ENCODE measurements at regions not wholly inside any gene's neighbourhood (a gene's known extent, or its start where the extent isn't known, plus 50 kb on each side); places are given as distances from the start of the nearest gene placed in this dataset.

DNA sequence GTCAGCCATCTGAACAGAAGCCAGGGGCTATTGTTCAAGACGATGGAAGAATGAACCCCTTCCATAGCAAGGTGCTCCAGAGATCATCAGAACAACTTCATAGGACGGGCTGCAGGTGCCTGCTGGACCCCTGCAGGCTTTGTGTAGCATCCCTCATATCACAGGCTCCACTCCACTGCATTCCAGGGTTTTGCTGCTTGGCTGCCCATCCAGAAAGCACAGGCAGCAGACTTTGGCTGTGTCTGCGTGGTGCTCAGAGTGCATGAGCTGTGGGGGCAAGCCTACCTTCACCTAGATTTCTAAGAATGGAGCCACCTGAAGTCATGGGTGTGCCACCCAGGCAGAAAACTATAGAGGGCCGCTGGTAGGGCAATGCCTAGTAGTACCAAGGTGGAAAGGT, 93.9 kb upstream of the NLRP1 start:
- Histone ChIP-seq H3K27me3 (ENCODE audit: control insufficient read depth, insufficient read depth, low read length) (peaks cover 2% of the 10 kb centered on the region), H3K36me3 (ENCODE audit: control insufficient read depth, insufficient read depth, low read length) (no peaks in the 10 kb centered on the region), H3K4me3 (ENCODE audit: low read depth, low read length) (no peak overlapping the region)
- no peak for DNase-seq (ENCODE audit: low read depth)
- TF ChIP-seq, protein P1, sequence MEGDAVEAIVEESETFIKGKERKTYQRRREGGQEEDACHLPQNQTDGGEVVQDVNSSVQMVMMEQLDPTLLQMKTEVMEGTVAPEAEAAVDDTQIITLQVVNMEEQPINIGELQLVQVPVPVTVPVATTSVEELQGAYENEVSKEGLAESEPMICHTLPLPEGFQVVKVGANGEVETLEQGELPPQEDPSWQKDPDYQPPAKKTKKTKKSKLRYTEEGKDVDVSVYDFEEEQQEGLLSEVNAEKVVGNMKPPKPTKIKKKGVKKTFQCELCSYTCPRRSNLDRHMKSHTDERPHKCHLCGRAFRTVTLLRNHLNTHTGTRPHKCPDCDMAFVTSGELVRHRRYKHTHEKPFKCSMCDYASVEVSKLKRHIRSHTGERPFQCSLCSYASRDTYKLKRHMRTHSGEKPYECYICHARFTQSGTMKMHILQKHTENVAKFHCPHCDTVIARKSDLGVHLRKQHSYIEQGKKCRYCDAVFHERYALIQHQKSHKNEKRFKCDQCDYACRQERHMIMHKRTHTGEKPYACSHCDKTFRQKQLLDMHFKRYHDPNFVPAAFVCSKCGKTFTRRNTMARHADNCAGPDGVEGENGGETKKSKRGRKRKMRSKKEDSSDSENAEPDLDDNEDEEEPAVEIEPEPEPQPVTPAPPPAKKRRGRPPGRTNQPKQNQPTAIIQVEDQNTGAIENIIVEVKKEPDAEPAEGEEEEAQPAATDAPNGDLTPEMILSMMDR (IDR thresholded peaks at IDR 0.05; ENCODE audit: insufficient read depth, low read length, poor library complexity, severe bottlenecking): no peak

DNA sequence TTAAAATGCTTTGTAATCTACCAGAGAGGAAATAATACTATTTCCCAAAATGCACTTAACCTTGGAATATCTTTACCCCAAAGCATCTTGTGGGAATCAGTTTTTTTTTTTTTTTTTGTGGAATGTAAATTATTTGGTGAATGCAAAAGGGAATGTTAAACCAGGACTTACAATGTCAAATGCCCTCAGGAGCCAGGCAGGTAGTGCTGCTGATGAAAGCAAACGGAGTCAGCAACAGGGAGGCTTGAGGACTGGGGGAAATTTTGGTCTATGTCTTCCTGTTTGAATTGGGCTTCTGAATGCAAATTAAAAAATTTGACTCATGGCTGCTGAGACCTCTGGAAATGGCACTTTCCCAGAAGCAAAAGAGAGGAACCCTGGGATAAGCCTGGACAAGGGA, 96.5 kb upstream of the NLRP1 start:
- Histone ChIP-seq H3K27me3 (ENCODE audit: control insufficient read depth, insufficient read depth, low read length) (peaks cover 2% of the 10 kb centered on the region), H3K36me3 (ENCODE audit: control insufficient read depth, insufficient read depth, low read length) (no peaks in the 10 kb centered on the region), H3K4me3 (ENCODE audit: low read depth, low read length) (no peak overlapping the region)
- DNase-seq (ENCODE audit: low read depth): no peak
- TF ChIP-seq, protein P1 (IDR thresholded peaks at IDR 0.05; ENCODE audit: insufficient read depth, low read length, poor library complexity, severe bottlenecking): no peak

DNA sequence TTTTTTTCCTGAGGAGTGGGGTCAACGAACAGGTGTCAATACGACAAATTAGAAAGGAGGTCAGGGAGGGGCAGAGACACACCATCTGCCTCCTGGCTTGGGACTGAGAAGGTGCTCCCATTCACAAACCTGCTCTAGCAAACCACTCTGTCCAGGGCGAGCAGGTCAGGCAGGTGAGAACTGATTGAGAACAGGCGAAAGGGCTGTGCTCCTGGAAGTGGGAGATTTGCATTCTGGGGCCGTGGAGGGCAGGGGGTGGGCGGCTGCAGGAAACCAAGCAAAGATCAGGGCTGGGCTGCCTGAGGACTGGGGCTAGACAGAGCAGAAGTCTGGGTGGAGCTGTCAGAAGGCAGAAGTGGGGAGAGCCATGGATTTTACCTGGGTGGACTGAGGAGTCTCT, 98.9 kb upstream of the NLRP1 start:
- DNase-seq (ENCODE audit: low read depth): no peak
- no peak overlapping the region for H3K4me3 ChIP-seq (ENCODE audit: low read depth, low read length)
- TF ChIP-seq, protein P1 (IDR thresholded peaks at IDR 0.05; ENCODE audit: insufficient read depth, low read length, poor library complexity, severe bottlenecking): no peak
- H3K36me3 ChIP-seq (ENCODE audit: control insufficient read depth, insufficient read depth, low read length): no peaks in the 10 kb centered on the region
- H3K27me3 ChIP-seq (ENCODE audit: control insufficient read depth, insufficient read depth, low read length): peaks cover 2% of the 10 kb centered on the region

DNA sequence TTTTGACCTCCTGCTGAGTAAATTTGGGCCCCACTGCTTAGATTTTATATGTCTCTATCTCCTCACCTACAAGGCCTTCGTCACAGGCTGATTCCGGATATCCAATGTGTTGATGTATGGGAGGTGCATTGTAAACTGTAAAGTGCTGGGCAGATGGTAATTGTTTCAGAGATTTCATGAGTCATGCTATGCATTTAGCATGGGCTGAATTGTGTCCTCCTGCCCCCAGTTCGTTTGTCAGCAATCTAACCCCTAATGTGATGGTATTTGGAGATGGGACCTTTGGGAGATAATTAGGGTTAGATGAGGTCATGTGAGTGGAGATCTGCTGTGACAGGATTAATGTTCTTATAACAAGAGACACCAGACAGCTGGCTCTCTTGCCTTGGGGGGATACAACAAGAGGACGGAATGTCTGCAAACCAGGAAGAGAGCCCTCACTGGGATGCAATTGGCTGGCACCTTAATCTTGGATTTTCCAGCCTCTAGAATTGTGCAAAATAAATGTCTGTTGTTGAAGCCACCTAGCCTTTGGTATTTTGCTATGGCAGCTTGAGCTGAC, 101.8 kb upstream of the NLRP1 start:
- TF ChIP-seq, protein P1 (IDR thresholded peaks at IDR 0.05; ENCODE audit: insufficient read depth, low read length, poor library complexity, severe bottlenecking): no peak
- Histone ChIP-seq H3K36me3 (ENCODE audit: control insufficient read depth, insufficient read depth, low read length) (no peaks in the 10 kb centered on the region), H3K4me3 (ENCODE audit: low read depth, low read length) (no peak overlapping the region), H3K27me3 (ENCODE audit: control insufficient read depth, insufficient read depth, low read length) (no peaks in the 10 kb centered on the region)
- DNase-seq (ENCODE audit: low read depth): no peak

DNA sequence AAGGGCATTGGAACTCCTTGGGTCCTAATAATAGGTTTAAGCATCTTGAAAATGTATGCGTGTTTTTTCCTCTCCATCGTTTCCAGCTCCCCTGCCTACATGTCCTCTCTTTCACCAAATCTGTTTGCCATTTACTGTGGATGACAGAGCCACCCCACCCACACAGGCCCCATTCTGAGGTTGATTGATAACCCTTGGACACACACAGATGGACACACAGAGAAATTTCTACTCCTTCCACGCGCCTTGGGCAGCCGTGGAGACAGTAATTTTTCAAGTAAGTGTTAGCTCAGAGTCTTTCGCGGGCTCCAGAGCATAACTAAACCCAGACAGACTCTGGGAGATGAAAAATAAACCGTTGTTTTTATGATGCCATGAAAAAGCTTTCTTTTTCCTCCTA, 103.3 kb upstream of the NLRP1 start:
- no peak for DNase-seq (ENCODE audit: low read depth)
- Histone ChIP-seq H3K4me3 (ENCODE audit: low read depth, low read length) (no peak overlapping the region), H3K36me3 (ENCODE audit: control insufficient read depth, insufficient read depth, low read length) (no peaks in the 10 kb centered on the region), H3K27me3 (ENCODE audit: control insufficient read depth, insufficient read depth, low read length) (no peaks in the 10 kb centered on the region)
- TF ChIP-seq, protein P1 (IDR thresholded peaks at IDR 0.05; ENCODE audit: insufficient read depth, low read length, poor library complexity, severe bottlenecking): no peak

DNA sequence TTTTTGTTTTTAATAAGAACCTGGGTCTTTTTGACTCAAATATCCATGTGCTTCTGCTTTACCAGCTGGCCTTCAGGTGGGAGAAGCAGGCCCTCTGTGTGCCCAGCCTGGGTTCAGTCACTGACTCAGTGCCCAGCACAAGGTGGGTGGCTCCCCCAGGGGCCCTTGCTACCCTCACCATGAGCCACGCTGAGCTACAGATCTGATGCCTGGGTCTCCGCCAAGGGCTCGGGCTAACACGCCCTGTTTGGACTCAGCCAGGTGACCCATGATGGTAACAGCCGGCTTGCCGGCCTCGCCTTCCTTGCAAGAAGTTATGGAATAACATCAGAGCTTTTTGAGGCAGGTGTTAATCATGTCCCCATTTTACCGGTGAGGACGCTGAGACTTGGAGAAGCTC, 109.5 kb upstream of the NLRP1 start:
- Histone ChIP-seq H3K36me3 (ENCODE audit: control insufficient read depth, insufficient read depth, low read length) (no peaks in the 10 kb centered on the region), H3K4me3 (ENCODE audit: low read depth, low read length) (no peak overlapping the region), H3K27me3 (ENCODE audit: control insufficient read depth, insufficient read depth, low read length) (no peaks in the 10 kb centered on the region)
- TF ChIP-seq, protein P1 (IDR thresholded peaks at IDR 0.05; ENCODE audit: insufficient read depth, low read length, poor library complexity, severe bottlenecking): no peak
- DNase-seq (ENCODE audit: low read depth): no peak
